Prostate gland (tissue), 2 donors: ENCODE measurements at regions not wholly inside any gene's neighbourhood (a gene's known extent, or its start where the extent isn't known, plus 50 kb on each side); places are given as distances from the start of the nearest gene placed in this dataset.

Source experiments
- POLR2AphosphoS5 ChIP-seq: sonication (generic); formaldehyde crosslinking; IDR thresholded peaks from one replicate; pipeline ENCODE4 v1.6.1; 2017; ENCODE audit warnings: antibody characterized with exemption
- TF ChIP-seq, protein P1 (sequence below), 4 experiments: fragments of 200-600 bp in 2 of 4; fragments of 450-650 bp in 2 of 4; sonication (generic) in 2 of 4; IDR thresholded peaks; 1 replicate in 3 of 4; 2 replicates in 1 of 4; pipeline ENCODE4 v1.5.1; 2016 to 2019; ENCODE audit warnings: antibody characterized with exemption in 4 of 4, mild to moderate bottlenecking in 2 of 4, moderate library complexity in 2 of 4

DNA sequence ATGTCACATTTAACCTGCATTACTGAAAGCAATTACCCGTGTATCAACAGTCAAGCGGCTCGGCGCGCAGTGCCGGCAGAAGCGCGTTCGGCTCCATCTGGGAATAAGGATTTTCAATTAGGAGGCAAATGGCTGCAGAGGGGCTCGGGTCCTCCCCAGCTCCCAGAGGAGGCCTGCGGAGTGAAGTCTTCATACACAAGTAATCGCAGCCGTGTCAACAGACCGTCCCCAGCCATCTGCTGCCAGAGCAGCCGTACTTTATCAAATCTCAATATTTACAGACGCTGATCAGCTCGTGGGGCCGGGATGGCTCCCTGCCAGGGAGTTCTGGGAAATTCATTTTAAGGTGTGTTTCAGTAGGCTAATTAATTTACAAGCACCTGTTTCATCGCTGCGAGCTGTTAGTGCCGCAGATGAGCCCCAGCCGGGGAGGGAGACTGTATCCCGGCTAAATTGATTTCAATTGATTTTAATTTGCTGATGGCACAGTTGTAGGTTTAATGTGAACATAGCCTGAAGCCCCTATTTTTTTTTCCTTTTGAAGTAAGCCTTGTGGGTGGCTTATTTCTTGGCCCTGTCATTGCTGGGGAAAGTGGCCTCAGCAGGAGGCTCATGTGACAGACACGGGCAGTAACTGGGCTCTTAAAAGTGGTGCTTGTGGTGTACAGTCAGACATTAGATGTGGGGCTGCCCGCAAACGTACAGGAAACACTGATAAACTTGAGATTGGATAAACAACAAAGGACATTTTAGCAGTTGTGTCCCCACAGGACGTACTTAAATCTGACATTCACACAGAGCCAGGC is 252.7 kb downstream of the TEX29 start:
- TF ChIP-seq POLR2AphosphoS5 = no peak
- TF ChIP-seq, protein P1, sequence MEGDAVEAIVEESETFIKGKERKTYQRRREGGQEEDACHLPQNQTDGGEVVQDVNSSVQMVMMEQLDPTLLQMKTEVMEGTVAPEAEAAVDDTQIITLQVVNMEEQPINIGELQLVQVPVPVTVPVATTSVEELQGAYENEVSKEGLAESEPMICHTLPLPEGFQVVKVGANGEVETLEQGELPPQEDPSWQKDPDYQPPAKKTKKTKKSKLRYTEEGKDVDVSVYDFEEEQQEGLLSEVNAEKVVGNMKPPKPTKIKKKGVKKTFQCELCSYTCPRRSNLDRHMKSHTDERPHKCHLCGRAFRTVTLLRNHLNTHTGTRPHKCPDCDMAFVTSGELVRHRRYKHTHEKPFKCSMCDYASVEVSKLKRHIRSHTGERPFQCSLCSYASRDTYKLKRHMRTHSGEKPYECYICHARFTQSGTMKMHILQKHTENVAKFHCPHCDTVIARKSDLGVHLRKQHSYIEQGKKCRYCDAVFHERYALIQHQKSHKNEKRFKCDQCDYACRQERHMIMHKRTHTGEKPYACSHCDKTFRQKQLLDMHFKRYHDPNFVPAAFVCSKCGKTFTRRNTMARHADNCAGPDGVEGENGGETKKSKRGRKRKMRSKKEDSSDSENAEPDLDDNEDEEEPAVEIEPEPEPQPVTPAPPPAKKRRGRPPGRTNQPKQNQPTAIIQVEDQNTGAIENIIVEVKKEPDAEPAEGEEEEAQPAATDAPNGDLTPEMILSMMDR (IDR thresholded peaks at IDR 0.05) = no peak
